ENCODE measurements at regions not wholly inside any gene's neighbourhood (a gene's known extent, or its start where the extent isn't known, plus 50 kb on each side); places are given as distances from the start of the nearest gene placed in this dataset.

- no peak for TF ChIP-seq PML (IDR thresholded peaks at IDR 0.05; ENCODE audit: low read length)
- no peak for TF ChIP-seq CREM (IDR thresholded peaks at IDR 0.05; ENCODE audit: low read depth)
- no peak for TF ChIP-seq ZNF274 (IDR thresholded peaks at IDR 0.05; ENCODE audit: insufficient read depth, insufficient read length)
- TF ChIP-seq IRF4 (IDR thresholded peaks at IDR 0.05; ENCODE audit: low read depth, low read length) = no peak
- TF ChIP-seq MYC (IDR thresholded peaks at IDR 0.05; ENCODE audit: insufficient read depth, insufficient read length, insufficient replicate concordance, low read length, severe bottlenecking) = no peak
- TF ChIP-seq, protein P1, sequence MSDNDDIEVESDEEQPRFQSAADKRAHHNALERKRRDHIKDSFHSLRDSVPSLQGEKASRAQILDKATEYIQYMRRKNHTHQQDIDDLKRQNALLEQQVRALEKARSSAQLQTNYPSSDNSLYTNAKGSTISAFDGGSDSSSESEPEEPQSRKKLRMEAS (IDR thresholded peaks at IDR 0.05; ENCODE audit: low read depth, low read length) = no peak
- TF ChIP-seq YY1 (IDR thresholded peaks at IDR 0.05; ENCODE audit: low read depth, low read length) = no peak
- TF ChIP-seq CTCF (IDR thresholded peaks at IDR 0.05 in 2 of 3, conservative IDR thresholded peaks at IDR 0.05 in 1 of 3; ENCODE audit: control insufficient read depth in 2 of 3, extremely low read depth in 1 of 3, insufficient read depth in 1 of 3, low read depth in 3 of 3, low read length in 3 of 3) = no peak
These were observed 151.1 kb upstream of the HAPLN1 start for GRCh38 chr5:83871533-83872395.
